K562 (cell line): ENCODE measurements at regions not wholly inside any gene's neighbourhood (a gene's known extent, or its start where the extent isn't known, plus 50 kb on each side); places are given as distances from the start of the nearest gene placed in this dataset.

Experiments used
- EGR1 ChIP-seq: fragments of 450-650 bp; conservative IDR thresholded peaks from 2 replicates; pipeline ENCODE4 v1.6.1; 2017; ENCODE audit warnings: mild to moderate bottlenecking
- MIER1 ChIP-seq: fragments of 450-650 bp; IDR thresholded peaks from 2 replicates; pipeline ENCODE4 v1.6.1; 2016; ENCODE audit warnings: antibody characterized with exemption, mild to moderate bottlenecking, low read depth
- NCOR1 ChIP-seq: fragments of 450-650 bp; IDR thresholded peaks from 2 replicates; pipeline ENCODE4 v1.6.1; 2016; ENCODE audit warnings: mild to moderate bottlenecking, moderate library complexity
- PATZ1 ChIP-seq: fragments of 250-450 bp; sonication (Bioruptor Pico); IDR thresholded peaks from 2 replicates; pipeline ENCODE4 v1.5.0; 2020; ENCODE audit warnings: mild to moderate bottlenecking, borderline replicate concordance
- RCOR1 ChIP-seq, 2 experiments: IDR thresholded peaks; 2 replicates each; pipeline ENCODE4 v1.6.1; 2012; ENCODE audit warnings: low read depth in 2 of 2, low read length in 2 of 2, borderline replicate concordance in 1 of 2, improper control_type of control experiment in 1 of 2
- TCF7L2 ChIP-seq: fragments of 150-350 bp; IDR thresholded peaks from 2 replicates; pipeline ENCODE4 v1.6.1; 2016; ENCODE audit warnings: low read depth, mild to moderate bottlenecking, low read length, moderate library complexity
- ZSCAN29 ChIP-seq: fragments of 450-650 bp; IDR thresholded peaks from 2 replicates; pipeline ENCODE4 v1.6.1; 2017
- TF ChIP-seq, protein P1 (sequence below): IDR thresholded peaks from 3 replicates; pipeline ENCODE4 v1.6.1; 2011; ENCODE audit warnings: borderline replicate concordance, mild to moderate bottlenecking; ENCODE audit not compliant: insufficient read length, insufficient read depth
- TF ChIP-seq, protein P2 (sequence below), 3 experiments: IDR thresholded peaks in 2 of 3; conservative IDR thresholded peaks in 1 of 3; 2 replicates each; pipeline ENCODE4 v1.5.1; 2011 to 2012; ENCODE audit warnings: low read length in 3 of 3, mild to moderate bottlenecking in 3 of 3, control low read depth in 2 of 3, improper control_type of control experiment in 1 of 3, inconsistent platforms in 1 of 3, low read depth in 1 of 3, mixed read lengths in 1 of 3, moderate library complexity in 1 of 3; ENCODE audit not compliant: insufficient read depth in 2 of 3
- TF ChIP-seq, protein P3 (sequence below): fragments of 450-650 bp; IDR thresholded peaks from 2 replicates; pipeline ENCODE4 v1.6.1; 2017; ENCODE audit warnings: antibody characterized with exemption

GRCh38 chr3:64852738-64853137 is 164.9 kb upstream of the ADAMTS9 start:
- TF ChIP-seq, protein P1, sequence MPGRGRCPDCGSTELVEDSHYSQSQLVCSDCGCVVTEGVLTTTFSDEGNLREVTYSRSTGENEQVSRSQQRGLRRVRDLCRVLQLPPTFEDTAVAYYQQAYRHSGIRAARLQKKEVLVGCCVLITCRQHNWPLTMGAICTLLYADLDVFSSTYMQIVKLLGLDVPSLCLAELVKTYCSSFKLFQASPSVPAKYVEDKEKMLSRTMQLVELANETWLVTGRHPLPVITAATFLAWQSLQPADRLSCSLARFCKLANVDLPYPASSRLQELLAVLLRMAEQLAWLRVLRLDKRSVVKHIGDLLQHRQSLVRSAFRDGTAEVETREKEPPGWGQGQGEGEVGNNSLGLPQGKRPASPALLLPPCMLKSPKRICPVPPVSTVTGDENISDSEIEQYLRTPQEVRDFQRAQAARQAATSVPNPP: no peak
- no peak for TF ChIP-seq EGR1
- no peak for TF ChIP-seq PATZ1 (CRISPR knock-in tag)
- no peak for TF ChIP-seq NCOR1
- no peak for TF ChIP-seq TCF7L2
- TF ChIP-seq, protein P2, sequence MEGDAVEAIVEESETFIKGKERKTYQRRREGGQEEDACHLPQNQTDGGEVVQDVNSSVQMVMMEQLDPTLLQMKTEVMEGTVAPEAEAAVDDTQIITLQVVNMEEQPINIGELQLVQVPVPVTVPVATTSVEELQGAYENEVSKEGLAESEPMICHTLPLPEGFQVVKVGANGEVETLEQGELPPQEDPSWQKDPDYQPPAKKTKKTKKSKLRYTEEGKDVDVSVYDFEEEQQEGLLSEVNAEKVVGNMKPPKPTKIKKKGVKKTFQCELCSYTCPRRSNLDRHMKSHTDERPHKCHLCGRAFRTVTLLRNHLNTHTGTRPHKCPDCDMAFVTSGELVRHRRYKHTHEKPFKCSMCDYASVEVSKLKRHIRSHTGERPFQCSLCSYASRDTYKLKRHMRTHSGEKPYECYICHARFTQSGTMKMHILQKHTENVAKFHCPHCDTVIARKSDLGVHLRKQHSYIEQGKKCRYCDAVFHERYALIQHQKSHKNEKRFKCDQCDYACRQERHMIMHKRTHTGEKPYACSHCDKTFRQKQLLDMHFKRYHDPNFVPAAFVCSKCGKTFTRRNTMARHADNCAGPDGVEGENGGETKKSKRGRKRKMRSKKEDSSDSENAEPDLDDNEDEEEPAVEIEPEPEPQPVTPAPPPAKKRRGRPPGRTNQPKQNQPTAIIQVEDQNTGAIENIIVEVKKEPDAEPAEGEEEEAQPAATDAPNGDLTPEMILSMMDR (IDR thresholded peaks at IDR 0.05 in 2 of 3, conservative IDR thresholded peaks at IDR 0.05 in 1 of 3; ENCODE audit: insufficient read depth in 2 of 3, low read depth in 1 of 3, low read length in 3 of 3): no peak
- TF ChIP-seq, protein P3, sequence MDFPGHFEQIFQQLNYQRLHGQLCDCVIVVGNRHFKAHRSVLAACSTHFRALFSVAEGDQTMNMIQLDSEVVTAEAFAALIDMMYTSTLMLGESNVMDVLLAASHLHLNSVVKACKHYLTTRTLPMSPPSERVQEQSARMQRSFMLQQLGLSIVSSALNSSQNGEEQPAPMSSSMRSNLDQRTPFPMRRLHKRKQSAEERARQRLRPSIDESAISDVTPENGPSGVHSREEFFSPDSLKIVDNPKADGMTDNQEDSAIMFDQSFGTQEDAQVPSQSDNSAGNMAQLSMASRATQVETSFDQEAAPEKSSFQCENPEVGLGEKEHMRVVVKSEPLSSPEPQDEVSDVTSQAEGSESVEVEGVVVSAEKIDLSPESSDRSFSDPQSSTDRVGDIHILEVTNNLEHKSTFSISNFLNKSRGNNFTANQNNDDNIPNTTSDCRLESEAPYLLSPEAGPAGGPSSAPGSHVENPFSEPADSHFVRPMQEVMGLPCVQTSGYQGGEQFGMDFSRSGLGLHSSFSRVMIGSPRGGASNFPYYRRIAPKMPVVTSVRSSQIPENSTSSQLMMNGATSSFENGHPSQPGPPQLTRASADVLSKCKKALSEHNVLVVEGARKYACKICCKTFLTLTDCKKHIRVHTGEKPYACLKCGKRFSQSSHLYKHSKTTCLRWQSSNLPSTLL: no peak
- no peak for TF ChIP-seq MIER1
- TF ChIP-seq ZSCAN29: no peak
- TF ChIP-seq RCOR1 (IDR thresholded peaks at IDR 0.05; ENCODE audit: borderline replicate concordance in 1 of 2, low read depth in 2 of 2, low read length in 2 of 2): no peak
